H1 (cell line): ENCODE measurements at regions not wholly inside any gene's neighbourhood (a gene's known extent, or its start where the extent isn't known, plus 50 kb on each side); places are given as distances from the start of the nearest gene placed in this dataset.

Experiments used
- CTCF ChIA-PET: fragments of 300-600 bp; sonication (Branson Sonifier 250); formaldehyde crosslinking; loops from one replicate; lab custom pipeline; 2021; ENCODE audit not compliant: partially characterized antibody; lab: Charles Lee
- POLR2A ChIA-PET: fragments of 300-600 bp; sonication (Branson Sonifier 250); formaldehyde crosslinking; loops from one replicate; lab custom pipeline; 2021; ENCODE audit warnings: inconsistent platforms; ENCODE audit not compliant: partially characterized antibody; lab: Charles Lee
- DNase-seq, 2 experiments: peaks; one replicate each; pipeline versions ENCODE4 v3.0.0 to v3.0.0-alpha.2; 2010 to 2022; ENCODE audit warnings: low spot score in 2 of 2, low read depth in 1 of 2, mixed read lengths in 1 of 2
- FAIRE-seq: peaks from 2 replicates; lab custom pipeline; 2011; peaks lifted over from hg19 to GRCh38; lab: Jason Lieb, UNC
- H2AFZ ChIP-seq: 2 replicates; pipeline ENCODE4 v1.8.1; 2012; ENCODE audit warnings: low read length, inconsistent platforms
- H2AK5ac ChIP-seq: 2 replicates; pipeline ENCODE4 v1.6.1; 2013; ENCODE audit warnings: low read depth, low read length
- H2BK120ac ChIP-seq: replicated peaks from 2 replicates; pipeline ENCODE3; 2013; ENCODE audit warnings: low read depth, low read length, inconsistent platforms
- H2BK12ac ChIP-seq: 2 replicates; pipeline ENCODE4 v1.6.1; 2013; ENCODE audit warnings: low read depth, low read length
- H2BK15ac ChIP-seq: 2 replicates; pipeline ENCODE4 v1.6.1; 2013; ENCODE audit warnings: low read length
- H2BK20ac ChIP-seq: 2 replicates; pipeline ENCODE4 v1.6.1; 2013; ENCODE audit warnings: low read length
- H2BK5ac ChIP-seq: 2 replicates; pipeline ENCODE4 v1.6.1; 2013; ENCODE audit warnings: low read depth, low read length
- H3K14ac ChIP-seq: 2 replicates; pipeline ENCODE4 v1.6.1; 2013; ENCODE audit warnings: inconsistent platforms; ENCODE audit not compliant: insufficient read length
- H3K18ac ChIP-seq: 2 replicates; pipeline ENCODE4 v1.6.1; 2013; ENCODE audit warnings: low read length; ENCODE audit errors: extremely low read depth
- H3K23ac ChIP-seq: 2 replicates; pipeline ENCODE4 v1.6.1; 2013; ENCODE audit warnings: inconsistent platforms; ENCODE audit not compliant: insufficient read length
- H3K23me2 ChIP-seq: 2 replicates; pipeline ENCODE4 v1.6.1; 2013; ENCODE audit warnings: low read depth, low read length
- H3K27ac ChIP-seq: 2 replicates; pipeline ENCODE4 v1.6.1; 2011; ENCODE audit warnings: low read depth, low read length, inconsistent platforms
- H3K27me3 ChIP-seq, 4 experiments: replicated peaks in 1 of 4; 1 replicate in 1 of 4; 2 replicates in 3 of 4; pipeline versions ENCODE4 v1.6.1 to v1.8.1; 2011 to 2013; ENCODE audit warnings: low read length in 3 of 4, mild to moderate bottlenecking in 3 of 4, inconsistent platforms in 2 of 4, mixed read lengths in 2 of 4, moderate library complexity in 1 of 4; ENCODE audit not compliant: control insufficient read depth in 3 of 4, insufficient read depth in 3 of 4; ENCODE audit errors: extremely low read depth in 1 of 4
- H3K36me3 ChIP-seq, 4 experiments: 2 replicates each; pipeline versions ENCODE4 v1.6.1 to v1.8.1; 2011 to 2013; ENCODE audit warnings: mild to moderate bottlenecking in 4 of 4, low read length in 3 of 4, moderate library complexity in 2 of 4, control low read depth in 1 of 4, inconsistent platforms in 1 of 4; ENCODE audit not compliant: insufficient read depth in 4 of 4, control insufficient read depth in 2 of 4
- H3K4ac ChIP-seq: replicated peaks from 2 replicates; pipeline ENCODE3; 2013; ENCODE audit warnings: low read length, low read depth, mixed read lengths, inconsistent platforms; ENCODE audit not compliant: insufficient read length
- H3K4me1 ChIP-seq, 4 experiments: replicated peaks in 1 of 4; 1 replicate in 1 of 4; 2 replicates in 3 of 4; pipeline versions ENCODE4 v1.6.1 to v1.8.1; 2011 to 2013; ENCODE audit warnings: low read length in 3 of 4, inconsistent platforms in 2 of 4, mixed read lengths in 1 of 4; ENCODE audit not compliant: insufficient read depth in 4 of 4, control insufficient read depth in 3 of 4
- H3K4me2 ChIP-seq, 2 experiments: 2 replicates each; pipeline versions ENCODE4 v1.6.1 to v1.8.1; 2011 to 2013; ENCODE audit warnings: low read depth in 2 of 2, low read length in 2 of 2, control low read depth in 1 of 2, inconsistent platforms in 1 of 2, mild to moderate bottlenecking in 1 of 2; ENCODE audit not compliant: insufficient read depth in 1 of 2
- H3K4me3 ChIP-seq, 4 experiments: fragments of 200-600, 300-600 bp in 1 of 4; sonication (generic), shearing (Covaris generic), sonication (Bioruptor Twin) in 1 of 4; 2 replicates each; pipeline versions ENCODE4 v1.5.1 to v1.8.1; 2011 to 2016; ENCODE audit warnings: low read length in 4 of 4, low read depth in 3 of 4, control low read depth in 2 of 4, inconsistent platforms in 2 of 4, mild to moderate bottlenecking in 2 of 4, mixed read lengths in 1 of 4, moderate library complexity in 1 of 4; ENCODE audit not compliant: insufficient read depth in 2 of 4; ENCODE audit errors: extremely low read depth in 1 of 4
- H3K56ac ChIP-seq: replicated peaks from 2 replicates; pipeline ENCODE3; 2013; ENCODE audit warnings: low read depth, mild to moderate bottlenecking, mixed read lengths, low read length, inconsistent platforms; ENCODE audit not compliant: insufficient read length
- H3K79me1 ChIP-seq: 2 replicates; pipeline ENCODE4 v1.6.1; 2013; ENCODE audit warnings: low read depth, low read length, control low read depth
- H3K79me2 ChIP-seq, 2 experiments: 2 replicates each; pipeline versions ENCODE4 v1.6.1 to v1.8.1; 2012 to 2013; ENCODE audit warnings: low read length in 2 of 2, mild to moderate bottlenecking in 2 of 2, inconsistent platforms in 1 of 2; ENCODE audit not compliant: insufficient read depth in 2 of 2, control insufficient read depth in 1 of 2
- H3K9ac ChIP-seq, 4 experiments: replicated peaks in 1 of 4; 1 replicate in 1 of 4; 2 replicates in 3 of 4; pipeline versions ENCODE4 v1.6.1 to v1.8.1; 2011 to 2013; ENCODE audit warnings: low read depth in 3 of 4, low read length in 3 of 4, control low read depth in 2 of 4, mild to moderate bottlenecking in 2 of 4, moderate library complexity in 2 of 4, inconsistent platforms in 1 of 4; ENCODE audit errors: extremely low read depth in 1 of 4
- H3K9me3 ChIP-seq, 2 experiments: 2 replicates each; pipeline versions ENCODE4 v1.6.1 to v1.8.1; 2012 to 2013; ENCODE audit warnings: mild to moderate bottlenecking in 2 of 2, moderate library complexity in 2 of 2, control low read depth in 1 of 2, inconsistent platforms in 1 of 2, low read depth in 1 of 2, low read length in 1 of 2, mixed read lengths in 1 of 2; ENCODE audit not compliant: insufficient read depth in 2 of 2
- H4K20me1 ChIP-seq, 2 experiments: replicated peaks in 1 of 2; 2 replicates each; pipeline versions ENCODE3 to v1.8.1; 2011 to 2013; ENCODE audit warnings: inconsistent platforms in 2 of 2, low read length in 2 of 2, mild to moderate bottlenecking in 1 of 2; ENCODE audit not compliant: insufficient read depth in 2 of 2, control insufficient read depth in 1 of 2
- H4K5ac ChIP-seq: 2 replicates; pipeline ENCODE4 v1.6.1; 2013; ENCODE audit warnings: low read length, low read depth, mixed read lengths, inconsistent platforms; ENCODE audit not compliant: insufficient read length
- H4K8ac ChIP-seq: 2 replicates; pipeline ENCODE4 v1.8.0; 2013; ENCODE audit warnings: mild to moderate bottlenecking, moderate library complexity, low read length, inconsistent platforms; ENCODE audit not compliant: insufficient read depth; ENCODE audit errors: extremely low read depth
- H4K91ac ChIP-seq: replicated peaks from 2 replicates; pipeline ENCODE3; 2013; ENCODE audit warnings: low read length, mixed read lengths, inconsistent platforms; ENCODE audit not compliant: insufficient read length
- RBBP5 ChIP-seq: IDR thresholded peaks from 2 replicates; pipeline ENCODE4 v1.7.1; 2012; ENCODE audit warnings: low read depth, mild to moderate bottlenecking, inconsistent platforms, low read length, moderate library complexity, borderline replicate concordance
- WGBS, 2 experiments: shearing (Covaris generic) in 1 of 2; methylation state at CpG; one replicate each; pipeline versions ENCODE4 v1.1.6 to v1.1.7; 2013 to 2015; ENCODE audit warnings: low lambda C conversion rate in 2 of 2, mixed read lengths in 2 of 2, inconsistent platforms in 1 of 2, low coverage in 1 of 2, missing lambda C conversion rate in 1 of 2; ENCODE audit not compliant: insufficient replicate concordance in 2 of 2, insufficient coverage in 1 of 2, insufficient read length in 1 of 2; ENCODE audit errors: extremely low coverage in 1 of 2, missing lambda C conversion rate in 1 of 2; 5-methylcytosine and 5-hydroxymethylcytosine counted together
- TF ChIP-seq, protein P1 (sequence below): IDR thresholded peaks from 2 replicates; pipeline ENCODE4 v1.6.1; 2012; ENCODE audit warnings: low read length, inconsistent platforms

- H2AK5ac ChIP-seq, result peak overlapping the region; percentile 31; the same call in 1 of the 2 replicates
- H3K4me1 ChIP-seq, result peaks cover 10 to 18% (median 16%) of the 10 kb centered on the region in 4 experiments
- H2BK15ac ChIP-seq, result peak overlapping the region; percentile 46; the same call in 1 of the 2 replicates
Observed at GRCh38 chr1:229024528-229025130, 246.3 kb upstream of the RAB4A start.

More at GRCh38 chr1:229024528-229025130, 246.3 kb upstream of the RAB4A start:
- Histone ChIP-seq H2BK12ac (peak overlapping the region; percentile 53; the same call in 1 of the 2 replicates), H3K9ac (no peak overlapping the region), H4K20me1 (no peaks in the 10 kb centered on the region), H3K23me2 (peaks cover 4% of the 10 kb centered on the region; the same call in 1 of the 2 replicates), H3K14ac (no peak overlapping the region), H3K9me3 (no peaks in the 10 kb centered on the region), H2BK120ac (no peak overlapping the region), H2BK5ac (no peak overlapping the region), H3K4ac (peak overlapping the region; percentile 32), H3K79me2 (no peaks in the 10 kb centered on the region), H2BK20ac (0 out of 2 replicates have a peak overlapping the region, but pooled peaks have one; percentile 18), H3K18ac (peak overlapping the region; percentile 25), H4K5ac (no peak overlapping the region), H3K23ac (no peak overlapping the region), H4K8ac (peak overlapping the region; percentile 1; the same call in 1 of the 2 replicates), H4K91ac (peak overlapping the region; percentile 56), H3K27me3 (peaks cover 0 to 9% (median 4%) of the 10 kb centered on the region in 4 experiments; a peak in 4 of 7 replicates), H3K56ac (no peak overlapping the region), H3K27ac (no peak overlapping the region), H2AFZ (no peak overlapping the region), H3K4me3 (no peak overlapping the region), H3K36me3 (no peaks in the 10 kb centered on the region), H3K4me2 (no peak overlapping the region), H3K79me1 (no peaks in the 10 kb centered on the region)
- POLR2A ChIA-PET, result no interaction called here
- DNase-seq (no peak), FAIRE-seq (no peak)
- TF ChIP-seq RBBP5, result no peak
- TF ChIP-seq, protein P1, sequence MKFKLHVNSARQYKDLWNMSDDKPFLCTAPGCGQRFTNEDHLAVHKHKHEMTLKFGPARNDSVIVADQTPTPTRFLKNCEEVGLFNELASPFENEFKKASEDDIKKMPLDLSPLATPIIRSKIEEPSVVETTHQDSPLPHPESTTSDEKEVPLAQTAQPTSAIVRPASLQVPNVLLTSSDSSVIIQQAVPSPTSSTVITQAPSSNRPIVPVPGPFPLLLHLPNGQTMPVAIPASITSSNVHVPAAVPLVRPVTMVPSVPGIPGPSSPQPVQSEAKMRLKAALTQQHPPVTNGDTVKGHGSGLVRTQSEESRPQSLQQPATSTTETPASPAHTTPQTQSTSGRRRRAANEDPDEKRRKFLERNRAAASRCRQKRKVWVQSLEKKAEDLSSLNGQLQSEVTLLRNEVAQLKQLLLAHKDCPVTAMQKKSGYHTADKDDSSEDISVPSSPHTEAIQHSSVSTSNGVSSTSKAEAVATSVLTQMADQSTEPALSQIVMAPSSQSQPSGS, result no peak
- CTCF ChIA-PET, result interaction anchor here (0.6 to 1.2 kb wide), 3 partner anchors 78 to 276 kb away, joined by 3 read pairs; no protein-coding TSS in a partner anchor
- WGBS, 2 experiments, result 94% methylated on average over 13 of the region's 13 CpGs; no CpG with 5 or more reads in 1 of the 2 experiments
